CD8-positive, alpha-beta memory T cell (primary cell): ENCODE measurements at regions not wholly inside any gene's neighbourhood (a gene's known extent, or its start where the extent isn't known, plus 50 kb on each side); places are given as distances from the start of the nearest gene placed in this dataset.

Source experiments
- CTCF ChIA-PET: fragments of 350-600 bp; sonication (Branson Sonifier 250); formaldehyde crosslinking; loops from one replicate; lab custom pipeline; 2021; ENCODE audit warnings: antibody characterized with exemption; lab: Charles Lee
- POLR2A ChIA-PET: fragments of 350-600 bp; sonication (Branson Sonifier 250); formaldehyde crosslinking; loops from one replicate; lab custom pipeline; 2021; ENCODE audit warnings: antibody characterized with exemption; lab: Charles Lee
- DNase-seq, 5 donors: peaks; one replicate each; pipeline versions ENCODE4 v3.0.0 to v3.0.0-alpha.2; 2020 to 2022; ENCODE audit warnings: mixed read lengths in 1 of 5
- H3K27ac ChIP-seq: one replicate; pipeline ENCODE4 v1.7.0; 2013; ENCODE audit warnings: low read depth, mild to moderate bottlenecking, low read length, moderate library complexity
- H3K27me3 ChIP-seq: 2 replicates; pipeline ENCODE4 v1.7.0; 2013; ENCODE audit warnings: low read length, mild to moderate bottlenecking; ENCODE audit not compliant: insufficient read depth, poor library complexity, severe bottlenecking
- H3K36me3 ChIP-seq: 2 replicates; pipeline ENCODE4 v1.7.0; 2013; ENCODE audit warnings: mild to moderate bottlenecking, low read length, moderate library complexity; ENCODE audit not compliant: insufficient read depth
- H3K4me1 ChIP-seq: 2 replicates; pipeline ENCODE4 v1.7.0; 2013; ENCODE audit warnings: mild to moderate bottlenecking, low read length, moderate library complexity; ENCODE audit not compliant: insufficient read depth
- H3K4me3 ChIP-seq: 2 replicates; pipeline ENCODE4 v1.7.0; 2013; ENCODE audit warnings: mild to moderate bottlenecking, low read length
- H3K9me3 ChIP-seq: 2 replicates; pipeline ENCODE4 v1.7.0; 2013; ENCODE audit warnings: mild to moderate bottlenecking, low read length
- H3K27ac Mint-ChIP-seq, 8 donors: one replicate each; pipeline ENCODE4 v1.8.0; 2020 to 2021; ENCODE audit warnings: mixed read lengths in 8 of 8, mild to moderate bottlenecking in 6 of 8, inconsistent platforms in 3 of 8, moderate library complexity in 3 of 8
- H3K27me3 Mint-ChIP-seq, 2 donors: one replicate each; pipeline ENCODE4 v1.8.0; 2020 to 2021; ENCODE audit warnings: mixed read lengths in 2 of 2, mild to moderate bottlenecking in 1 of 2, moderate library complexity in 1 of 2
- H3K36me3 Mint-ChIP-seq, 3 donors: one replicate each; pipeline ENCODE4 v1.8.0; 2020 to 2021; ENCODE audit warnings: mixed read lengths in 3 of 3, inconsistent platforms in 1 of 3, mild to moderate bottlenecking in 1 of 3
- H3K4me1 Mint-ChIP-seq, 3 donors: one replicate each; pipeline ENCODE4 v1.8.0; 2020 to 2021; ENCODE audit warnings: mixed read lengths in 3 of 3, inconsistent platforms in 1 of 3, mild to moderate bottlenecking in 1 of 3
- H3K4me3 Mint-ChIP-seq, 7 donors: one replicate each; pipeline ENCODE4 v1.8.0; 2020 to 2021; ENCODE audit warnings: mixed read lengths in 7 of 7, mild to moderate bottlenecking in 6 of 7, moderate library complexity in 4 of 7, inconsistent platforms in 2 of 7
- H3K9me3 Mint-ChIP-seq, 5 donors: one replicate each; pipeline ENCODE4 v1.8.0; 2020 to 2022; ENCODE audit warnings: mixed read lengths in 5 of 5, mild to moderate bottlenecking in 3 of 5, moderate library complexity in 2 of 5, inconsistent platforms in 1 of 5

DNA sequence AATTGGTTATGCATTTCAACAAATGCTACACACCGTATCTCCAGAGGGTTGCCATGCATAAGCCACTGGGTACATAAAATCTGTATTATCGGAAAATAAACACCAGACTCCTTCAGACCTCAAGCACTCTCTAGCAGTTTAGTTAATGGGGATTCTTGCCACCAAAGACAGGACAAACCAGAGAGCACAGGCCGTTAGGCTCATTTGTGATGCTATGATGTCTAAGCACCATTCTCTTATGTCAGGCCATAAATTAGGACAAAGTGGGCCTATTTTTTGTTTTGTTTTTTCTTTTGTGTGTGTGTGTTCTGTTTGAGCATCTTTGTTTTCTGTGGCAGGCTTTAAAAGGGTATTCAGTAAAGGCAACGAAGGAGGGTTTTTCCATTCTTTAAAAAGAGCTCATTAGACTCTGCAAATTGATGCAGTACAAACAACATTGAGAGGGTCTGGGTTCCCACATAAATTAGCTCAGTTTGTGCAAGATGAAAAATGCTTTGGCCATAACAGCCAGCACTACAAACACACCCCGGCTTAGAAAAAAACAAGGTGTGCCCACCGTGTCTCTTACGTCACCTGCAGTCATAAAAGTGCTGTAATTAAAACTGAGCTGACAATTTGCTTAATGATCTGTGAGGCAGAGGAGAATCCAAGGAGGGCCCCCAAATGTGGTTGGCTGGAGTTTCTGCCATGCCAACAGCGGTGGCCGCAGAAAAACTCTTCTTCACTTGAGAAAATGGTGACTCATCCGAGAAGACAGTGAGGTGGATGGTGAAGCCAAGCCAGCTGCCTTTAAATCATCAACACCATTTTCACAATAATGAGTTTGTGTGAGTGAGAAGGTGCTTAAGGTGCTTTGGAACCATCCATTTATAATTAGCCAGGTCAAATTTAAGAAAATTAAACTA is 297.9 kb downstream of the GATA3 start:
- CTCF ChIA-PET, result interaction anchor here (0.6 kb wide), 1 partner anchor 23 kb away, joined by 4 read pairs; no protein-coding TSS in a partner anchor
- POLR2A ChIA-PET, result no interaction called here

GRCh38 chr10:8356283-8356682 is 301.8 kb downstream of the GATA3 start:
- CTCF ChIA-PET, result no interaction called here

More for the DNA sequence above, 297.9 kb downstream of the GATA3 start:
- Mint-ChIP-seq H3K36me3 (peaks cover 0 to 2% (median under 1%) of the 10 kb centered on the region in 3 donors), H3K4me1 (no peaks in the 10 kb centered on the region), H3K27me3 (peaks cover 0 to 4% of the 10 kb centered on the region in 2 donors), H3K4me3 (no peak overlapping the region), H3K27ac (peak overlapping the region in 1 of 8 donors; percentile 23), H3K9me3 (no peaks in the 10 kb centered on the region)
- DNase-seq, result no peak
- Histone ChIP-seq H3K27me3 (no peaks in the 10 kb centered on the region), H3K27ac (no peak overlapping the region), H3K4me3 (no peak overlapping the region), H3K4me1 (no peaks in the 10 kb centered on the region), H3K36me3 (no peaks in the 10 kb centered on the region), H3K9me3 (no peaks in the 10 kb centered on the region)

DNA sequence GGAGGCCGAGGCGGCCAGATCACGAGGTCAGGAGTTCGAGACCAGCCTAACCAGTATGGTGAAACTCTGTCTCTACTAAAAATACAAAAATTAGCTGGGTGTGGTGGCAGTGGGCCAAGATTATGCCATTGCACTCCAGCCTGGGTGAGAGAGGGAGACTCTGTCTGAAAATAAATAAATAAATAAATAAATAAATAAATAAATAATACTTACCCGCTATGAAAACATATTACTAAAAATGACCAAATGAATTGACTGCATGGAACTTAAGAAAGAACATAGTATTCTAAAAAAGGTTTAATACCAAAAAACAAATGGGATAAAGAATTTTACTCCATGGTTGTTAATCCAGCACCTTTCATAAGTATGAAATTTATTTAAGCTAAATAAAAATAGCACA is 305.0 kb downstream of the GATA3 start:
- ChIA-PET CTCF (interaction anchor here (2.0 kb wide), 1 partner anchor 28 kb away, joined by 5 read pairs; no protein-coding TSS in a partner anchor), POLR2A (no interaction called here)

More at GRCh38 chr10:8356283-8356682, 301.8 kb downstream of the GATA3 start:
- H3K4me1 ChIP-seq, result peaks cover 2% of the 10 kb centered on the region
- no peak overlapping the region for H3K27ac ChIP-seq
- Mint-ChIP-seq H3K27me3 (peaks cover 0 to 3% of the 10 kb centered on the region in 2 donors), H3K36me3 (peaks cover 0 to 3% (median 2%) of the 10 kb centered on the region in 3 donors), H3K4me1 (peaks cover 13 to 19% (median 15%) of the 10 kb centered on the region in 3 donors), H3K4me3 (no peak overlapping the region), H3K9me3 (no peaks in the 10 kb centered on the region), H3K27ac (peak overlapping the region in 2 of 8 donors; percentile 11 to 25)
- H3K27me3 ChIP-seq, result no peaks in the 10 kb centered on the region
- DNase-seq, result no peak
- POLR2A ChIA-PET, result no interaction called here
- H3K9me3 ChIP-seq, result no peaks in the 10 kb centered on the region
- no peaks in the 10 kb centered on the region for H3K36me3 ChIP-seq
- H3K4me3 ChIP-seq, result no peak overlapping the region

GRCh38 chr10:8360365-8360764 is 305.9 kb downstream of the GATA3 start:
- Mint-ChIP-seq H3K36me3 (peaks cover 0 to 3% (median 2%) of the 10 kb centered on the region in 3 donors), H3K27ac (peak overlapping the region in 6 of 8 donors; percentile 36 to 88 (median 64)), H3K4me1 (peaks cover 34 to 52% (median 49%) of the 10 kb centered on the region in 3 donors), H3K4me3 (peak overlapping the region in 6 of 7 donors; percentile 1 to 37 (median 18)), H3K9me3 (no peaks in the 10 kb centered on the region), H3K27me3 (peaks cover 0 to 3% of the 10 kb centered on the region in 2 donors)
- Histone ChIP-seq H3K4me1 (peaks cover 22% of the 10 kb centered on the region), H3K27ac (no peak overlapping the region), H3K36me3 (no peaks in the 10 kb centered on the region), H3K9me3 (no peaks in the 10 kb centered on the region), H3K4me3 (no peak overlapping the region), H3K27me3 (no peaks in the 10 kb centered on the region)
- DNase-seq, result peak in 1 of 5 donors; percentile 52
- ChIA-PET POLR2A (no interaction called here), CTCF (interaction anchor here (1.1 to 2.0 kb wide), 2 partner anchors 29 to 310 kb away, joined by 3 to 5 read pairs; no protein-coding TSS in a partner anchor)

More for the DNA sequence above, 305.0 kb downstream of the GATA3 start:
- H3K27ac Mint-ChIP-seq, result peak overlapping the region in 1 of 8 donors; percentile 47
- H3K4me1 ChIP-seq, result peaks cover 21% of the 10 kb centered on the region
- H3K9me3 ChIP-seq, result no peaks in the 10 kb centered on the region
- H3K4me3 Mint-ChIP-seq, result no peak overlapping the region
- H3K27me3 ChIP-seq, result no peaks in the 10 kb centered on the region
- no peaks in the 10 kb centered on the region for H3K36me3 ChIP-seq
- peaks cover 0 to 3% (median 2%) of the 10 kb centered on the region in 3 donors for H3K36me3 Mint-ChIP-seq
- H3K27ac ChIP-seq, result no peak overlapping the region
- no peak overlapping the region for H3K4me3 ChIP-seq
- DNase-seq, result no peak
- peaks cover 30 to 44% (median 41%) of the 10 kb centered on the region in 3 donors for H3K4me1 Mint-ChIP-seq
- no peaks in the 10 kb centered on the region for H3K9me3 Mint-ChIP-seq
- H3K27me3 Mint-ChIP-seq, result peaks cover 0 to 3% of the 10 kb centered on the region in 2 donors

DNA sequence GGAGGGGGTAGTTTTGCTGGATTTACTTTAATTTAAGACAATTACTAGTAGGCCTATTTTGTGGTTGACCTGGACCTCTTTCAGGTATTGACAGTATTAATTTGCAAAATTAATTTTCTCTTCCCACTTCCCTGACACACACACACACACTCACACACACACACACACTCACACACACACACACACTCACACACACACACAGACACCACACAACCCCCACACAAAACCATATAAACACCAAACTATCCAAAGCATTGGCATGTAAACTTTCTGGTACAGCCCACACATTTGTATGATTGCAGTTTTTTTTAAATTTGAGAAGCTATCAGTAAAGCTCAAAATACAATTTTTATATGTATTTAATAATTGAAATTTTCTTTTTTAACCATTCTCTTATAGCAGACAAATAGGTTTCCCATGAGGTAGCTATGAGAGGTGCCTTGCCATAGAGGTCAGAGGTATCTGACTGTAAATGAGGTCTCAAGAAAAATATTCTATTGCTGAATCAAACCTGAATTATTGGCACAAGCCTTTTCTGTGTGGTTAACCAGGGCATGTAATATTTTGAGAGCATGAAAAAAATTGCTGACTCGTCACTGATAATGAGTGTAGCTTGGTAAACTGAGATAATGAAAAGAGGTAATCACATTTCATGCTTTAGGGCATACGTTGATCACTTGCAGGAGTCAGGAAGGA is 306.5 kb downstream of the GATA3 start:
- POLR2A ChIA-PET, result no interaction called here
- no peak overlapping the region for H3K27ac ChIP-seq
- Mint-ChIP-seq H3K4me3 (peak overlapping the region in 3 of 7 donors; percentile 1 to 15 (median 4)), H3K4me1 (peaks cover 40 to 58% (median 55%) of the 10 kb centered on the region in 3 donors), H3K36me3 (peaks cover 0 to 3% (median 2%) of the 10 kb centered on the region in 3 donors), H3K27me3 (peaks cover 0 to 1% of the 10 kb centered on the region in 2 donors), H3K27ac (peak overlapping the region in 5 of 8 donors; percentile 36 to 86 (median 51)), H3K9me3 (no peaks in the 10 kb centered on the region)
- CTCF ChIA-PET, result interaction anchor here (1.1 to 2.0 kb wide), 2 partner anchors 29 to 310 kb away, joined by 3 to 5 read pairs; no protein-coding TSS in a partner anchor
- H3K4me3 ChIP-seq, result no peak overlapping the region
- no peaks in the 10 kb centered on the region for H3K36me3 ChIP-seq
- H3K9me3 ChIP-seq, result no peaks in the 10 kb centered on the region
- DNase-seq, result no peak
- H3K4me1 ChIP-seq, result peaks cover 23% of the 10 kb centered on the region
- H3K27me3 ChIP-seq, result no peaks in the 10 kb centered on the region

GRCh38 chr10:8361510-8361844 is 307.0 kb downstream of the GATA3 start:
- H3K4me1 ChIP-seq, result peaks cover 28% of the 10 kb centered on the region
- no peak overlapping the region for H3K4me3 ChIP-seq
- CTCF ChIA-PET, result interaction anchor here (2.0 kb wide), 1 partner anchor 30 kb away, joined by 5 read pairs; no protein-coding TSS in a partner anchor
- Mint-ChIP-seq H3K4me1 (peaks cover 46 to 63% (median 60%) of the 10 kb centered on the region in 3 donors), H3K27me3 (peaks cover 0 to 1% of the 10 kb centered on the region in 2 donors), H3K4me3 (no peak overlapping the region), H3K27ac (no peak overlapping the region), H3K9me3 (no peaks in the 10 kb centered on the region), H3K36me3 (peaks cover 0 to 3% (median 2%) of the 10 kb centered on the region in 3 donors)
- H3K36me3 ChIP-seq, result no peaks in the 10 kb centered on the region
- no peaks in the 10 kb centered on the region for H3K27me3 ChIP-seq
- H3K9me3 ChIP-seq, result no peaks in the 10 kb centered on the region
- POLR2A ChIA-PET, result no interaction called here
- no peak overlapping the region for H3K27ac ChIP-seq
- no peak for DNase-seq

- H3K4me1 Mint-ChIP-seq, result peaks cover 47 to 70% (median 68%) of the 10 kb centered on the region in 3 donors
- Histone ChIP-seq H3K4me1 (peaks cover 27% of the 10 kb centered on the region), H3K27me3 (no peaks in the 10 kb centered on the region), H3K4me3 (no peak overlapping the region), H3K36me3 (no peaks in the 10 kb centered on the region), H3K9me3 (no peaks in the 10 kb centered on the region), H3K27ac (no peak overlapping the region)
- H3K4me3 Mint-ChIP-seq, result peak overlapping the region in 6 of 7 donors; percentile 2 to 60 (median 40)
- peaks cover 0 to 2% (median 2%) of the 10 kb centered on the region in 3 donors for H3K36me3 Mint-ChIP-seq
- H3K9me3 Mint-ChIP-seq, result no peaks in the 10 kb centered on the region
- CTCF ChIA-PET, result interaction anchor here (0.6 to 0.7 kb wide), 3 partner anchors 14 to 312 kb away, joined by 3 read pairs; no protein-coding TSS in a partner anchor
- DNase-seq, result peak in 4 of 5 donors; percentile 21 to 73 (median 46)
- H3K27me3 Mint-ChIP-seq, result no peaks in the 10 kb centered on the region
- POLR2A ChIA-PET, result interaction anchor here (0.6 kb wide), 2 partner anchors 18 to 110 kb away, joined by 3 read pairs; no protein-coding TSS in a partner anchor
- peak overlapping the region in 7 of 8 donors; percentile 40 to 93 (median 83) for H3K27ac Mint-ChIP-seq
Measured at GRCh38 chr10:8365935-8366911, 311.7 kb downstream of the GATA3 start.
